Activated CD4-positive, alpha-beta T cell treated with anti-CD3 and anti-CD28 coated beads, Interleukin-2, amount 10 ng/mL, durations not matched to agents 7 days and 5 days (primary cell): ENCODE measurements at regions not wholly inside any gene's neighbourhood (a gene's known extent, or its start where the extent isn't known, plus 50 kb on each side); places are given as distances from the start of the nearest gene placed in this dataset.
"Not testable (repeated sequence)": the region's sequence is repeated elsewhere in the genome, so short reads cannot be mapped to it uniquely, and the experiment has no call there.

Source experiments
- CTCF ChIA-PET: fragments of 350-600 bp; sonication (Branson Sonifier 250); formaldehyde crosslinking; loops from one replicate; lab custom pipeline; 2021; ENCODE audit warnings: antibody characterized with exemption; lab: Charles Lee
- POLR2A ChIA-PET: fragments of 350-600 bp; sonication (Branson Sonifier 250); formaldehyde crosslinking; loops from one replicate; lab custom pipeline; 2021; ENCODE audit warnings: antibody characterized with exemption; lab: Charles Lee
- DNase-seq: peaks from one replicate; pipeline ENCODE4 v3.0.0-alpha.2; 2020
- H3K27ac Mint-ChIP-seq: one replicate; pipeline ENCODE4 v1.8.0; 2021; ENCODE audit warnings: mild to moderate bottlenecking, moderate library complexity, mixed read lengths
- H3K27me3 Mint-ChIP-seq: one replicate; pipeline ENCODE4 v1.8.0; 2021; ENCODE audit warnings: mixed read lengths
- H3K36me3 Mint-ChIP-seq: one replicate; pipeline ENCODE4 v1.8.0; 2021; ENCODE audit warnings: low read depth, mixed read lengths
- H3K4me1 Mint-ChIP-seq: one replicate; pipeline ENCODE4 v1.8.0; 2021; ENCODE audit warnings: mixed read lengths
- H3K4me3 Mint-ChIP-seq: one replicate; pipeline ENCODE4 v1.8.0; 2021; ENCODE audit warnings: mild to moderate bottlenecking, moderate library complexity, mixed read lengths
- H3K9me3 Mint-ChIP-seq: one replicate; pipeline ENCODE4 v1.8.0; 2021; ENCODE audit warnings: mixed read lengths

- POLR2A ChIA-PET, result no interaction called here
- Mint-ChIP-seq H3K4me1 (no peaks in the 10 kb centered on the region), H3K27ac (no peak overlapping the region), H3K4me3 (no peak overlapping the region), H3K36me3 (no peaks in the 10 kb centered on the region), H3K9me3 (peaks cover 13% of the 10 kb centered on the region), H3K27me3 (no peaks in the 10 kb centered on the region)
- CTCF ChIA-PET, result no interaction called here
- DNase-seq, result no peak
Observed at GRCh38 chr3:118144919-118145318, 889.7 kb downstream of the IGSF11 start.

- Mint-ChIP-seq H3K36me3 (no peaks in the 10 kb centered on the region), H3K27me3 (no peaks in the 10 kb centered on the region), H3K4me1 (no peaks in the 10 kb centered on the region), H3K27ac (no peak overlapping the region), H3K4me3 (no peak overlapping the region), H3K9me3 (peaks cover 6% of the 10 kb centered on the region)
- no peak for DNase-seq
- POLR2A ChIA-PET, result no interaction called here
- CTCF ChIA-PET, result interaction anchor here (0.6 kb wide), 1 partner anchor 200 kb away, joined by 5 read pairs; no protein-coding TSS in a partner anchor
Observed at GRCh38 chr3:118146658-118147375, 887.8 kb downstream of the IGSF11 start.

- Mint-ChIP-seq H3K27ac (no peak overlapping the region), H3K36me3 (no peaks in the 10 kb centered on the region), H3K27me3 (no peaks in the 10 kb centered on the region), H3K9me3 (peaks cover 3% of the 10 kb centered on the region), H3K4me1 (no peaks in the 10 kb centered on the region), H3K4me3 (no peak overlapping the region)
- DNase-seq, result no peak
- ChIA-PET POLR2A (no interaction called here), CTCF (no interaction called here)
Observed at GRCh38 chr3:118151164-118151563, 883.5 kb downstream of the IGSF11 start.

- H3K27ac Mint-ChIP-seq, H3K36me3 Mint-ChIP-seq, H3K27me3 Mint-ChIP-seq, DNase-seq, H3K4me1 Mint-ChIP-seq, CTCF ChIA-PET, POLR2A ChIA-PET, H3K4me3 Mint-ChIP-seq: not testable (repeated sequence)
- peaks cover 11% of the 10 kb centered on the region for H3K9me3 Mint-ChIP-seq
Observed at GRCh38 chr3:118162627-118163588, 871.7 kb downstream of the IGSF11 start.

GRCh38 chr3:118165413-118165812 lies 869.2 kb downstream of the IGSF11 start:
- Mint-ChIP-seq H3K27ac (no peak overlapping the region), H3K4me3 (no peak overlapping the region), H3K36me3 (no peaks in the 10 kb centered on the region), H3K9me3 (peaks cover 3% of the 10 kb centered on the region), H3K4me1 (no peaks in the 10 kb centered on the region), H3K27me3 (no peaks in the 10 kb centered on the region)
- DNase-seq, result no peak
- ChIA-PET POLR2A (no interaction called here), CTCF (no interaction called here)

GRCh38 chr3:118167571-118167970 lies 867.1 kb downstream of the IGSF11 start:
- ChIA-PET CTCF (no interaction called here), POLR2A (no interaction called here)
- H3K4me3 Mint-ChIP-seq, result no peak overlapping the region
- no peaks in the 10 kb centered on the region for H3K27me3 Mint-ChIP-seq
- no peaks in the 10 kb centered on the region for H3K4me1 Mint-ChIP-seq
- no peaks in the 10 kb centered on the region for H3K36me3 Mint-ChIP-seq
- no peak overlapping the region for H3K27ac Mint-ChIP-seq
- H3K9me3 Mint-ChIP-seq, result peaks cover 13% of the 10 kb centered on the region
- no peak for DNase-seq

GRCh38 chr3:118168175-118168574 lies 866.5 kb downstream of the IGSF11 start:
- Mint-ChIP-seq H3K4me3 (no peak overlapping the region), H3K36me3 (no peaks in the 10 kb centered on the region), H3K9me3 (peaks cover 14% of the 10 kb centered on the region), H3K27me3 (no peaks in the 10 kb centered on the region), H3K27ac (no peak overlapping the region), H3K4me1 (no peaks in the 10 kb centered on the region)
- ChIA-PET CTCF (no interaction called here), POLR2A (no interaction called here)
- no peak for DNase-seq

GRCh38 chr3:118171236-118171852 lies 863.3 kb downstream of the IGSF11 start:
- no peak overlapping the region for H3K4me3 Mint-ChIP-seq
- ChIA-PET POLR2A (no interaction called here), CTCF (no interaction called here)
- no peaks in the 10 kb centered on the region for H3K27me3 Mint-ChIP-seq
- no peak for DNase-seq
- H3K9me3 Mint-ChIP-seq, result peaks cover 19% of the 10 kb centered on the region
- H3K36me3 Mint-ChIP-seq, result no peaks in the 10 kb centered on the region
- no peaks in the 10 kb centered on the region for H3K4me1 Mint-ChIP-seq
- H3K27ac Mint-ChIP-seq, result no peak overlapping the region

- Mint-ChIP-seq H3K4me3 (no peak overlapping the region), H3K27me3 (no peaks in the 10 kb centered on the region), H3K27ac (no peak overlapping the region), H3K9me3 (no peaks in the 10 kb centered on the region), H3K36me3 (no peaks in the 10 kb centered on the region), H3K4me1 (no peaks in the 10 kb centered on the region)
- DNase-seq, result no peak
- ChIA-PET CTCF (interaction anchor here (0.6 kb wide), 1 partner anchor 148 kb away, joined by 3 read pairs; no protein-coding TSS in a partner anchor), POLR2A (no interaction called here)
Observed at GRCh38 chr3:118180853-118181252, 853.8 kb downstream of the IGSF11 start.

GRCh38 chr3:118181274-118181673 lies 853.4 kb downstream of the IGSF11 start:
- no peak for DNase-seq
- Mint-ChIP-seq H3K27ac (no peak overlapping the region), H3K9me3 (no peaks in the 10 kb centered on the region), H3K27me3 (no peaks in the 10 kb centered on the region), H3K4me1 (no peaks in the 10 kb centered on the region), H3K36me3 (no peaks in the 10 kb centered on the region), H3K4me3 (no peak overlapping the region)
- ChIA-PET POLR2A (no interaction called here), CTCF (interaction anchor here (0.6 kb wide), 1 partner anchor 148 kb away, joined by 3 read pairs; no protein-coding TSS in a partner anchor)

GRCh38 chr3:118186051-118186450 lies 848.6 kb downstream of the IGSF11 start:
- Mint-ChIP-seq H3K4me3 (no peak overlapping the region), H3K27me3 (no peaks in the 10 kb centered on the region), H3K4me1 (no peaks in the 10 kb centered on the region), H3K9me3 (peaks cover 3% of the 10 kb centered on the region), H3K36me3 (no peaks in the 10 kb centered on the region), H3K27ac (no peak overlapping the region)
- no peak for DNase-seq
- ChIA-PET POLR2A (no interaction called here), CTCF (no interaction called here)

GRCh38 chr3:118187221-118187620 lies 847.4 kb downstream of the IGSF11 start:
- H3K36me3 Mint-ChIP-seq, result no peaks in the 10 kb centered on the region
- H3K4me1 Mint-ChIP-seq, result no peaks in the 10 kb centered on the region
- H3K27ac Mint-ChIP-seq, result no peak overlapping the region
- CTCF ChIA-PET, result no interaction called here
- no peak for DNase-seq
- POLR2A ChIA-PET, result no interaction called here
- H3K4me3 Mint-ChIP-seq, result no peak overlapping the region
- peaks cover 5% of the 10 kb centered on the region for H3K9me3 Mint-ChIP-seq
- no peaks in the 10 kb centered on the region for H3K27me3 Mint-ChIP-seq

- no peak overlapping the region for H3K4me3 Mint-ChIP-seq
- no peaks in the 10 kb centered on the region for H3K36me3 Mint-ChIP-seq
- CTCF ChIA-PET, result interaction anchor here (0.8 kb wide), 1 partner anchor 36 kb away, joined by 3 read pairs; no protein-coding TSS in a partner anchor
- H3K27ac Mint-ChIP-seq, result no peak overlapping the region
- POLR2A ChIA-PET, result no interaction called here
- no peak for DNase-seq
- no peaks in the 10 kb centered on the region for H3K4me1 Mint-ChIP-seq
- H3K9me3 Mint-ChIP-seq, result peaks cover 40% of the 10 kb centered on the region
- H3K27me3 Mint-ChIP-seq, result no peaks in the 10 kb centered on the region
Observed at GRCh38 chr3:118196183-118196582, 838.5 kb downstream of the IGSF11 start.
